Transverse colon (tissue), 4 donors: ENCODE measurements at regions not wholly inside any gene's neighbourhood (a gene's known extent, or its start where the extent isn't known, plus 50 kb on each side); places are given as distances from the start of the nearest gene placed in this dataset.

Experiments
- DNase-seq: peaks from one replicate; pipeline ENCODE4 v3.0.0-alpha.2; 2019
- H3K27ac ChIP-seq, 4 donors: fragments of 200-600 bp; sonication (generic); 2 replicates each; pipeline ENCODE4 v1.5.1; 2016 to 2018; ENCODE audit warnings: inconsistent platforms in 4 of 4
- H3K27me3 ChIP-seq: fragments of 200-600 bp; sonication (generic); 2 replicates; pipeline ENCODE4 v1.5.1; 2017; ENCODE audit warnings: inconsistent platforms
- H3K36me3 ChIP-seq, 4 donors: fragments of 200-600 bp; sonication (generic); 2 replicates each; pipeline ENCODE4 v1.5.1; 2017 to 2019; ENCODE audit warnings: inconsistent platforms in 4 of 4
- H3K4me1 ChIP-seq, 4 donors: fragments of 200-600 bp; sonication (generic); 2 replicates each; pipeline ENCODE4 v1.5.1; 2017 to 2020; ENCODE audit warnings: inconsistent platforms in 4 of 4
- H3K4me3 ChIP-seq, 4 donors: fragments of 200-600 bp; sonication (generic); 1 replicate in 1 of 4; 2 replicates in 3 of 4; pipeline versions ENCODE4 v1.5.1 to v1.6.1; 2017 to 2019; ENCODE audit warnings: inconsistent platforms in 4 of 4
- H3K9me3 ChIP-seq, 2 donors: fragments of 200-600 bp; sonication (generic); 2 replicates each; pipeline ENCODE4 v1.5.1; 2017 to 2019; ENCODE audit warnings: inconsistent platforms in 2 of 2
- EP300 ChIP-seq: sonication (generic); formaldehyde crosslinking; IDR thresholded peaks from one replicate; pipeline ENCODE4 v1.6.1; 2017; ENCODE audit warnings: antibody characterized with exemption, low read depth
- POLR2A ChIP-seq: fragments of 450-650 bp; IDR thresholded peaks from one replicate; pipeline ENCODE4 v1.6.1; 2016; ENCODE audit warnings: antibody characterized with exemption, mild to moderate bottlenecking, moderate library complexity
- POLR2AphosphoS5 ChIP-seq, 3 donors: sonication (generic); formaldehyde crosslinking; IDR thresholded peaks; one replicate each; pipeline ENCODE4 v1.6.1; 2016; ENCODE audit warnings: antibody characterized with exemption in 3 of 3
- WGBS, 2 donors: methylation state at CpG; one replicate each; pipeline ENCODE4 v1.1.5; 2018; ENCODE audit warnings: low coverage in 1 of 2; 5-methylcytosine and 5-hydroxymethylcytosine counted together
- in situ Hi-C, 4 donors: fragments of 200-750 bp; cut with MboI; loops; one replicate each; pipeline versions ENCODE4 v1.15.0 to v1.15.1; 2017; ENCODE audit warnings: low sequenced_read_pairs in 3 of 4, low pct_ligation_motif_present in 1 of 4, low pct_unique_long_range_greater_than_20kb in 1 of 4
- intact Hi-C: fragments of 100-400 bp; cut with DNase I; formaldehyde crosslinking; loops from one replicate; pipeline ENCODE4 v1.15.1; 2023; ENCODE audit warnings: low total_unique reads
- TF ChIP-seq, protein P1 (sequence below), 5 experiments: fragments of 200-600 bp in 3 of 5; fragments of 450-650 bp in 2 of 5; sonication (generic) in 3 of 5; IDR thresholded peaks; 1 replicate in 2 of 5; 2 replicates in 3 of 5; pipeline ENCODE4 v1.5.1; 2016 to 2017; ENCODE audit warnings: antibody characterized with exemption in 5 of 5, inconsistent platforms in 3 of 5, mild to moderate bottlenecking in 2 of 5, moderate library complexity in 1 of 5

DNA sequence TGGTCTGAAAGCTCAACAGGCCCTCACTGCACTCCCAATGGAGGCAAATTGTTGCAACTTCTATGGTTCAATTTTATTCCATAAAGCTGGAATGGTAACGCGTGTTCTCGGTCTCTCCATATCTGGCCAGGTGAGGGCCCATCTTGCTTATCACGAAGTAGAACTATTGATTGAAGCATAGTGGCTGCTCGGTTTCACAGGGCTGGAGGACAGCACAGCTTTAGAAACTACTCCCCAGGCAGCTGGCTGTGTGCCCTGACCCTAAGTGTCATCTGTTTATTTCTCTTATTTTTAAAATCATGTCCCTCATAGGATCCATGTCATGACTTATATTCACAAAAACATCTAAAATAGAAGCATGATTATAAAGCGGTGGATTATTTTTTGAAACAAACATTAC lies 223.4 kb downstream of the NPR3 start:
- WGBS, 2 donors, result 90 to 91% methylated on average over 1 to 6 of the region's 6 CpGs
- Histone ChIP-seq H3K9me3 (no peaks in the 10 kb centered on the region), H3K36me3 (no peaks in the 10 kb centered on the region), H3K27ac (no peak overlapping the region), H3K27me3 (no peaks in the 10 kb centered on the region), H3K4me1 (no peaks in the 10 kb centered on the region), H3K4me3 (no peak overlapping the region)
- in situ Hi-C loops, result no loop called here
- intact Hi-C loops, result no loop called here
- no peak for DNase-seq
- TF ChIP-seq, protein P1, sequence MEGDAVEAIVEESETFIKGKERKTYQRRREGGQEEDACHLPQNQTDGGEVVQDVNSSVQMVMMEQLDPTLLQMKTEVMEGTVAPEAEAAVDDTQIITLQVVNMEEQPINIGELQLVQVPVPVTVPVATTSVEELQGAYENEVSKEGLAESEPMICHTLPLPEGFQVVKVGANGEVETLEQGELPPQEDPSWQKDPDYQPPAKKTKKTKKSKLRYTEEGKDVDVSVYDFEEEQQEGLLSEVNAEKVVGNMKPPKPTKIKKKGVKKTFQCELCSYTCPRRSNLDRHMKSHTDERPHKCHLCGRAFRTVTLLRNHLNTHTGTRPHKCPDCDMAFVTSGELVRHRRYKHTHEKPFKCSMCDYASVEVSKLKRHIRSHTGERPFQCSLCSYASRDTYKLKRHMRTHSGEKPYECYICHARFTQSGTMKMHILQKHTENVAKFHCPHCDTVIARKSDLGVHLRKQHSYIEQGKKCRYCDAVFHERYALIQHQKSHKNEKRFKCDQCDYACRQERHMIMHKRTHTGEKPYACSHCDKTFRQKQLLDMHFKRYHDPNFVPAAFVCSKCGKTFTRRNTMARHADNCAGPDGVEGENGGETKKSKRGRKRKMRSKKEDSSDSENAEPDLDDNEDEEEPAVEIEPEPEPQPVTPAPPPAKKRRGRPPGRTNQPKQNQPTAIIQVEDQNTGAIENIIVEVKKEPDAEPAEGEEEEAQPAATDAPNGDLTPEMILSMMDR (IDR thresholded peaks at IDR 0.05), result no peak
- no peak for TF ChIP-seq POLR2AphosphoS5 (IDR thresholded peaks at IDR 0.05)
- TF ChIP-seq POLR2A, result no peak
- no peak for TF ChIP-seq EP300

DNA sequence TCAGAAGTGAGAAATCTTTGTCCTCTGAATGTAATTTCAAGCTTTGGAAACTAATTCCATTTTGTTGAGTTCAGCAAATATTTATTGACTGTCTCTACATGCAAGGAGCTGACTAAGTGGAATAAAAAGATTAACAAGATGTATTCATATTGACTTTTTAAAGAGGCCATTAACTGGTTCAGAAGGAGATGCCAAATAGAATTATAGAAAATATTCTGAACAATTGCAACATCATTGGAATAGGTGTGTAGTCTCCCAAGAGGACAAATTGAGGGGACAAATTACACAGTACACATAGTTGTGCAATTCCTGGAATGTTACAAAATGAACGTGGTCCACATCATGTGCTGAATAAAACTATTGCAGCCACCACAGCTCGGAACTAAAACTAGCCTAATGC lies 224.2 kb downstream of the NPR3 start:
- intact Hi-C loops, result no loop called here
- in situ Hi-C loops, result no loop called here
- Histone ChIP-seq H3K36me3 (no peaks in the 10 kb centered on the region), H3K27me3 (no peaks in the 10 kb centered on the region), H3K4me3 (no peak overlapping the region), H3K9me3 (no peaks in the 10 kb centered on the region), H3K4me1 (no peaks in the 10 kb centered on the region), H3K27ac (no peak overlapping the region)
- TF ChIP-seq POLR2A, result no peak
- no peak for TF ChIP-seq EP300
- TF ChIP-seq, protein P1 (IDR thresholded peaks at IDR 0.05), result no peak
- no peak for TF ChIP-seq POLR2AphosphoS5 (IDR thresholded peaks at IDR 0.05)
- no peak for DNase-seq
- WGBS, 2 donors, result 56 to 74% methylated on average over 2 of the region's 2 CpGs

DNA sequence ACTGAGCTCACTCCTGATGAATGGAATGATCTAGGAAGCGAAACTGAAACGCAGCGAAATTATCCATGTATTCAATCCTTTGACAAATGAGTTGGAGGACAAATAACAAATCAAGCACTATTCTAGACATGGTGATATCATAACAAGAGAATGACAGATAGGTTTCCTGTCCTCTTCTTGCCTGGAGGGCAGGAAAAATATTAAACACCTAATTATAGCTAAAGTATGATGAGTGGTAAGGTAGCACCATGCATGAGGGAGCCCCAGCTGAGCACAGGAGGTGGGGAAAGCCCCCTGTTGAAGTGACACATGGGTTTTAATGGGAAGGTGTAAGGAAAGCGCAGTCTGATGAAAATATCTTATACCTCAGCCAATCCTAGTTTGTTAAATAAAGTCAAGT lies 225.2 kb downstream of the NPR3 start:
- no peak overlapping the region for H3K27ac ChIP-seq
- no peaks in the 10 kb centered on the region for H3K27me3 ChIP-seq
- in situ Hi-C loops (no loop called here), intact Hi-C loops (no loop called here)
- TF ChIP-seq POLR2AphosphoS5 (IDR thresholded peaks at IDR 0.05) (no peak), EP300 (no peak), POLR2A (no peak)
- TF ChIP-seq, protein P1 (IDR thresholded peaks at IDR 0.05), result no peak
- no peaks in the 10 kb centered on the region for H3K9me3 ChIP-seq
- H3K4me3 ChIP-seq, result no peak overlapping the region
- 77 to 100% methylated on average over 1 to 4 of the region's 4 CpGs for WGBS, 2 donors
- no peak for DNase-seq
- no peaks in the 10 kb centered on the region for H3K4me1 ChIP-seq
- no peaks in the 10 kb centered on the region for H3K36me3 ChIP-seq

DNA sequence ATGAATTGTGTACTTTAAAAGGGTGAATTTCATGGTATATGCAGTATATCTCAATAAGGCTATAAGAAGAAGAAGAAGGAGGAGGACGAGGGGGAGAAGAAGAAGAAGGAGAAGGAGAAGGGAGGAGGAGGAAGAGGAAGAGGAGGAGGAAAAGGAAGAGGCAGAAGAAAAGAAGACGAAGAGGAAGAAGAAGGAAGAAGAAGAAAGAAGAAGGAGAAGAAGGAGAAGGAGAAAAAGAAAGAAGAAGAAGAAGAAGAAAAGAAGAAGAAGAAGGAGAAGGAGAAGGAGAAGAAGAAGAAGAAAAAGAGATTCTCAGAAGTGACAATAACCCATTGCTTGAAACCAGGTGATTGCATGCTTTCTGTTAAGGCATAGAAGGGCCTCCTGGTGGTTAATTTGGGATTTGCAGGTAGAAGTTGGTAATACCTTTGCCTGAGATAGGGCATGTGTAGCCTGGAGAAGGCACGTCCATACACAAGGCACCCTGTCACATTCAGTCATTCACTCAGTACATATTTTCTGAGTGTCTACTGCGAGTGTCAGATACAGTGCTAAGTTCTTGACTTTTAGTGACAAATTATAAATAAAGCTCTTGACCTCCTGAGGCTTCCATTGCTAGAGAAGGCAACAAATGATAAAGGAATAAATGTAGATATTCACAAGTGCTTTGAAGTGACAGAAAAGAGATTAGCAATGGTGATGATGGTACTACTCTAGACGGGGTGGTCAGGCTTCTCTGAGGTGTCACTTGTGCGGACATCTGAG lies 231.3 kb downstream of the NPR3 start:
- Histone ChIP-seq H3K27me3 (no peaks in the 10 kb centered on the region), H3K9me3 (no peaks in the 10 kb centered on the region), H3K27ac (no peak overlapping the region), H3K36me3 (no peaks in the 10 kb centered on the region), H3K4me3 (no peak overlapping the region), H3K4me1 (no peaks in the 10 kb centered on the region)
- TF ChIP-seq, protein P1 (IDR thresholded peaks at IDR 0.05), result peak in 4 of 5 experiments; percentile 27 to 47 (median 38)
- no peak for TF ChIP-seq EP300
- peak; percentile 12 for DNase-seq
- 67 to 73% methylated on average over 6 of the region's 6 CpGs for WGBS, 2 donors
- intact Hi-C loops (no loop called here), in situ Hi-C loops (no loop called here)
